ENCODE measurements at regions not wholly inside any gene's neighbourhood (a gene's known extent, or its start where the extent isn't known, plus 50 kb on each side); places are given as distances from the start of the nearest gene placed in this dataset.

DNA sequence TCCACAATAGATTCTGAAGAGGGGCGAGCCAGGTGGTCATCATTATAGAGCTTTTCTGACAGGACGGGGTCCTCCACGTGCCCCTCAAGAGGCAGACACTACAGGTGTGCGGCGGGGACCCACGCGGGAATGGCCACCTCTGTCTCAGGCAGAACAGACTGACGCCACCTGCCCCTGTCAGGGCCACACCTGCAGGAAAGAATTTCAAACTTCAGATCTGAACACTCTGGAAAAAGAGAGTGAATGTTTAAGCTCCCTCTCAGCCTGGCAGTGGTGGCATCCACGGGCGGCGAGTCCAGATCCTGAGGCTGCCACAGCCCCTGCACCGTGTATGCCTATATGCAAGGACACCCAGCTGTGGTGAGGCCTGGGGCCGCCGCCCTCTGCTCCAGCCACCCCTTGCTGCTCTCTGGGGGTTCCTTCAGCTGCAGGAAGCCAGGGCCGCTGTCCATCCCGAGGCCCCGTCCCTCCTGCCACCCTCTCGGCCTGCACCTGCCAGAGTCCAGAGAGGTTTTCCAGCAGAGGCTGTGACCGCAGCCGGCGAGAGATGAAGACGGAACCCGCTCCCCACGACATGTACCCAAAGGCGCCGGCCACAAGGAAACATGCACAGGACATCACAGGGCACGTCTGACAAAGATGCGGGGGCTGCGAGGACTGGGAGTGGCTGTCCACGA lies 234.9 kb downstream of the ERMARD start:
- no peak overlapping the region for H3K4me3 ChIP-seq (ENCODE audit: control insufficient read depth in 1 of 7, extremely low read depth in 1 of 7, insufficient read depth in 4 of 7, low read depth in 2 of 7, low read length in 6 of 7)
- H3K27ac ChIP-seq (ENCODE audit: insufficient read depth in 1 of 2, low read depth in 1 of 2, low read length in 2 of 2, poor library complexity in 1 of 2, severe bottlenecking in 2 of 2), result no peak overlapping the region
- POLR2A ChIA-PET, result no interaction called here
- no peaks in the 10 kb centered on the region for H3K36me3 ChIP-seq (ENCODE audit: control insufficient read depth in 4 of 4, insufficient read depth in 4 of 4, low read length in 3 of 4)
- no peak for DNase-seq
- CTCF ChIA-PET, result interaction anchor here (1.2 kb wide), 1 partner anchor 14 kb away, joined by 3 read pairs; no protein-coding TSS in a partner anchor
- no peaks in the 10 kb centered on the region for H3K9me3 ChIP-seq (ENCODE audit: control extremely low read depth in 1 of 5, control insufficient read depth in 4 of 5, insufficient read depth in 2 of 5, low read depth in 1 of 5, low read length in 4 of 5)
- H3K4me1 ChIP-seq (ENCODE audit: control extremely low read depth in 1 of 4, control insufficient read depth in 4 of 4, insufficient read depth in 4 of 4, low read length in 3 of 4), result peaks cover 7 to 36% (median 29%) of the 10 kb centered on the region in 4 experiments
- no peaks in the 10 kb centered on the region for H3K27me3 ChIP-seq (replicated peaks in 2 of 5; ENCODE audit: control insufficient read depth in 4 of 5, insufficient read depth in 5 of 5, low read length in 4 of 5)
- WGBS (ENCODE audit: insufficient coverage), result 91% methylated on average over 21 of the region's 30 CpGs

DNA sequence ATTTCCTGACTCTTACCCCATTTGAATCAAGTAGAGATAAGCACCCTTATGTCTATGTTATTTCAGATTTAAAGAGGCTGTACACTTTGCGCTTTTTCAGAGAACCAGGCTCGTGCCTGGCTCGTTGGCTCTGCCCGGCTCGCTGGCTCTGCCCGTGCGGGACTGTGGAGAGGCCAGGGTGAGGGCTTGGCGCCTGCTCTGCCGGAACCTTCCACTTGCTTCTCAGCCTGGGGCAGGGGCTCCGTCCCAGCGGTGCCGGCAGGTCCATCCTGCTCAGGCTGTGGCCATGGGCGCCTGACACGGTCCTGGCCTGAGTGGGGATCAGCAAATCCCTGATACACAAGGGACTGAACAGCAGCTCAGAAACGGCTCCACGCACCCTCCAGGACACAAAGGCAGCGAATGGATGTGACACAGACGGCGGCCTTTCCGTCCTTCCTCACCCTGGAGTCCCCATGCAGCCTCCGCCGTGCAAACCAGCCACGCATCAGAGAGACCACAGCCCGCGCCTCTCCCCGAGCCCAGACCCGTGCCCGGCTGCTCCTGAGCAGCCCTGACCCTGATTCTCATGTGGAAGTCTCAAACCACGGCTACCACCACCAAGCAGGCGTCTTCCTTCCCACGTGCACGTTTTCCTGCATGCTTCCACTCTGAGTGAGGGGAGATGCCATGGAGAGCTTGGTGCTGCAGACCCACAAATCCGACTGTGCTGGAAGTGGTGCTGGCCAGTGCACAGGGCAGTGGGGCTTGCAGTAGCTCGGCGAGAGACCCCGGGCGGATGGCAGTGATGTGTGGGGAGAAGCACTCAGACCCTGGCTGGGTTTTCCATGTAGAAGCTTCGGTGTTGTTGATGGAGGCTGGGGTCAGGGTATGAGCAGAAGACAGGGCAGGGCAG lies 233.9 kb downstream of the ERMARD start:
- no peaks in the 10 kb centered on the region for H3K9me3 ChIP-seq (ENCODE audit: control extremely low read depth in 1 of 5, control insufficient read depth in 4 of 5, insufficient read depth in 2 of 5, low read depth in 1 of 5, low read length in 4 of 5)
- peaks cover 0 to 2% (median 0%) of the 10 kb centered on the region in 5 experiments for H3K27me3 ChIP-seq (replicated peaks in 2 of 5; ENCODE audit: control insufficient read depth in 4 of 5, insufficient read depth in 5 of 5, low read length in 4 of 5)
- peaks cover 7 to 26% (median 21%) of the 10 kb centered on the region in 4 experiments for H3K4me1 ChIP-seq (ENCODE audit: control extremely low read depth in 1 of 4, control insufficient read depth in 4 of 4, insufficient read depth in 4 of 4, low read length in 3 of 4)
- no peak overlapping the region for H3K27ac ChIP-seq (ENCODE audit: insufficient read depth in 1 of 2, low read depth in 1 of 2, low read length in 2 of 2, poor library complexity in 1 of 2, severe bottlenecking in 2 of 2)
- CTCF ChIA-PET, result interaction anchor here (1.2 kb wide), 1 partner anchor 13 kb away, joined by 3 read pairs; no protein-coding TSS in a partner anchor
- DNase-seq, result no peak
- POLR2A ChIA-PET, result interaction anchor here (0.6 kb wide), 1 partner anchor 40 kb away, joined by 3 read pairs; no protein-coding TSS in a partner anchor
- no peak overlapping the region for H3K4me3 ChIP-seq (ENCODE audit: control insufficient read depth in 1 of 7, extremely low read depth in 1 of 7, insufficient read depth in 4 of 7, low read depth in 2 of 7, low read length in 6 of 7)
- no peaks in the 10 kb centered on the region for H3K36me3 ChIP-seq (ENCODE audit: control insufficient read depth in 4 of 4, insufficient read depth in 4 of 4, low read length in 3 of 4)
- WGBS (ENCODE audit: insufficient coverage), result 87% methylated on average over 31 of the region's 38 CpGs

DNA sequence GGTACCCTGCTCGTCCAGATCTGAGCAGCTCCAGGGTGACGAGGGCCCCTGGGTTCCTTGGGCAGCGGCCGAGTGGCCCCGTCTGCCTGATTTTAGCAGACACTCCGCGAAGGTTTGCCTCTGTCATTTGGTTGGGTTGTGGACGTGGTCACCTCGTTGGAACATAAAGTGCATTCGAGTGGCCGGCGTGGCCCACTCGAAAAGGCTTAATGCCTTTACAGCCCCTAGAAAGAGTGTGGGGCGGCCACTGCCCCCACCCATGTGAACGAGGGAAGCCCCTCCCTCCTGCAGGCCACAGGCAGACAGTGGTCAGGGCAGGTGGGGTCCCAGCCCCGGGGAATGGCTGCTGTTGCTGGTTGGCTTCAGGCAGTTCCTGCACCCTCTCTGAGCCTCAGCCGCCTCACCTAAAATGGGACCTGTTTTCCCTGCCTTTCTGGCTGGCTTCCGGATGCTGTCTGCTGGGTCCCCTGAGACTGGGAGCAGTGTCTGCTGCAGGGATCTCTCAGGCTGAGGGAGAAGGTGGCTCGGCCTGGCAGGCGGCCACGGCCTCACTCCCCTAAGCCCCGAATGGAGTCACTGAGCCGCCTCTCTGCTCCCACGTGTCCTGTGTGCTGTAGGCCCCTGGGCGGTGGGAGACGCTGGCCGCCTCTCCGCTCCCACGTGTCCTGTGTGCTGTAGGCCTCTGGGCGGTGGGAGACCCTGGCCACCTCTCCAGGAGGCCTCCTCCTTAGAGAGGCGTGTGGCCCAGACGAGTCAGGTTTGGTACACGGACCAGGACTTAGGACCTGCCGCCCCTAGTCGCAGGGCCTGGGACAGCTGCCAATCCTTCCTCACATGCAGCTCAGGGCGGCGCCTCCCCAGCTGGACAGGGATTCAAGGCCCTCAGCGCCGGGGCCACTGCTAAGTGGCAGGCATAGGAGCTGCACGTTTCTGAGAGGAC lies 233.0 kb downstream of the ERMARD start:
- H3K9me3 ChIP-seq (ENCODE audit: control extremely low read depth in 1 of 5, control insufficient read depth in 4 of 5, insufficient read depth in 2 of 5, low read depth in 1 of 5, low read length in 4 of 5), result no peaks in the 10 kb centered on the region
- ChIA-PET CTCF (interaction anchor here (0.7 kb wide), 1 partner anchor 14 kb away, joined by 3 read pairs; no protein-coding TSS in a partner anchor), POLR2A (interaction anchor here (0.6 kb wide), 1 partner anchor 39 kb away, joined by 3 read pairs; no protein-coding TSS in a partner anchor)
- H3K36me3 ChIP-seq (ENCODE audit: control insufficient read depth in 4 of 4, insufficient read depth in 4 of 4, low read length in 3 of 4), result no peaks in the 10 kb centered on the region
- WGBS (ENCODE audit: insufficient coverage), result 87% methylated on average over 37 of the region's 40 CpGs
- DNase-seq, result no peak
- H3K4me1 ChIP-seq (ENCODE audit: control extremely low read depth in 1 of 4, control insufficient read depth in 4 of 4, insufficient read depth in 4 of 4, low read length in 3 of 4), result peaks cover 2 to 17% (median 12%) of the 10 kb centered on the region in 4 experiments
- H3K4me3 ChIP-seq (ENCODE audit: control insufficient read depth in 1 of 7, extremely low read depth in 1 of 7, insufficient read depth in 4 of 7, low read depth in 2 of 7, low read length in 6 of 7), result no peak overlapping the region
- no peak overlapping the region for H3K27ac ChIP-seq (ENCODE audit: insufficient read depth in 1 of 2, low read depth in 1 of 2, low read length in 2 of 2, poor library complexity in 1 of 2, severe bottlenecking in 2 of 2)
- H3K27me3 ChIP-seq (replicated peaks in 2 of 5; ENCODE audit: control insufficient read depth in 4 of 5, insufficient read depth in 5 of 5, low read length in 4 of 5), result peaks cover 0 to 2% (median 0%) of the 10 kb centered on the region in 5 experiments

DNA sequence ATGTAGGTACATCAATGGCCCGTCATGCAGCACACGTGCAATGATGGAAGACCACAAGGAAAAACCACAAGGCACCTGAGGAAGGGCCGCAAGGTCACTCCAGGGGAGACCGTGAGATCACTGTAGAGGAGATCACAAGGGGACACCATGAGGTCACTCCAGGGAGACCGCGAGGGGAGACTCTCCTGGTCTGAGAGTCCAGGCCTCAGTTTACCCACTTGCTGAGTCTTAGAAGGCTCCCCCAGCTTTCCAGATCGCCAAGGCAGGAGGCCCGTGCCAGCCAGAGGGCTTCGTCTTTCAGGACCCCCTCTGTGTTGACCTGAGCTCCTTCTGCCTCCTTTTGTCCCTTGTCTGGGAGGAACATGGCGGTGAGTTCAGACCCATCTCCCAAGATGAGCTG lies 232.2 kb downstream of the ERMARD start:
- ChIA-PET CTCF (interaction anchor here (0.7 to 1.2 kb wide), 2 partner anchors 15 to 33 kb away, joined by 3 read pairs; no protein-coding TSS in a partner anchor), POLR2A (no interaction called here)
- H3K4me1 ChIP-seq (ENCODE audit: control extremely low read depth in 1 of 4, control insufficient read depth in 4 of 4, insufficient read depth in 4 of 4, low read length in 3 of 4), result peaks cover 0 to 9% (median 6%) of the 10 kb centered on the region in 4 experiments
- 78% methylated on average over 9 of the region's 10 CpGs for WGBS (ENCODE audit: insufficient coverage)
- H3K27ac ChIP-seq (ENCODE audit: insufficient read depth in 1 of 2, low read depth in 1 of 2, low read length in 2 of 2, poor library complexity in 1 of 2, severe bottlenecking in 2 of 2), result no peak overlapping the region
- H3K4me3 ChIP-seq (ENCODE audit: control insufficient read depth in 1 of 7, extremely low read depth in 1 of 7, insufficient read depth in 4 of 7, low read depth in 2 of 7, low read length in 6 of 7), result no peak overlapping the region
- no peaks in the 10 kb centered on the region for H3K9me3 ChIP-seq (ENCODE audit: control extremely low read depth in 1 of 5, control insufficient read depth in 4 of 5, insufficient read depth in 2 of 5, low read depth in 1 of 5, low read length in 4 of 5)
- H3K27me3 ChIP-seq (replicated peaks in 2 of 5; ENCODE audit: control insufficient read depth in 4 of 5, insufficient read depth in 5 of 5, low read length in 4 of 5), result peaks cover 0 to 2% (median 0%) of the 10 kb centered on the region in 5 experiments
- no peak for DNase-seq
- no peaks in the 10 kb centered on the region for H3K36me3 ChIP-seq (ENCODE audit: control insufficient read depth in 4 of 4, insufficient read depth in 4 of 4, low read length in 3 of 4)

DNA sequence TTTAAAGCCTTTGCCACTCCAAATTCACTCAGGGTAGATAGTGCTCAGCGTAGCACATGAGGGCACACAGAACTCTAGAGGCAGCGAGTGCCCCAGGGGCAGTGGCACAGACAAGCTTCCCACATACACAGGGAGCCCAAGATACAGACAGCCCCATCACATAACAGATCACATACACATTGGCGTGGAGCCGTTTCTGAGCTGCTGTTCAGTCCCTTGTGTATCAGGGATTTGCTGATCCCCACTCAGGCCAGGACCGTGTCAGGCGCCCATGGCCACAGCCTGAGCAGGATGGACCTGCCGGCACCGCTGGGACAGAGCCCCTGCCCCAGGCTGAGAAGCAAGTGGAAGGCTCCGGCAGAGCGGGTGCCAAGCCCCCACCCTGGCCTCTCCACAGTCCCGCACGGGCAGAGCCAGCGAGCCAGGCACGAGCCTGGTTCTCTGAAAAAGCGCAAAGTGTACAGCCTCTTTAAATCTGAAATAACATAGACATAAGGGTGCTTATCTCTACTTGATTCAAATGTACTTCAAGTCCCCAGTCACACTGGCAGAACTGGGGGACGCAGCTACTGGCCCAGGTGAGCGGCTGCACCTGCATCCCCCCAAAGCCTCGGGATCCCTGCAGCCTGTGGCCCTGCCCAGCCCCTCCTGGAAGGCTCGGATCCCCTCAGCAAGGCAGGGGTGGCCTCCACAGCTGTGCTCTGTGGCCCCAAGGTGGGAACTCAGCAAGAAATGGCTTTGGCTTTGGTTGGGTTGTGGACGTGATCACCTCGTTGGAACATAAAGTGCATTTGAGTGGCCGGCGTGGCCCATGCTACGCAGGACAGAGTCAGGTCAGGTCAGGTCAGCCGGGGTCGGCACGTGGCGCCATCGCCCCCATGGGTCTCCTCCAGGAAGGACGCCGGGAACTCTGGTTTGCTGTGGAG lies 231.3 kb downstream of the ERMARD start:
- WGBS (ENCODE audit: insufficient coverage), result 98% methylated on average over 16 of the region's 31 CpGs
- ChIA-PET POLR2A (no interaction called here), CTCF (interaction anchor here (1.2 kb wide), 1 partner anchor 32 kb away, joined by 3 read pairs; no protein-coding TSS in a partner anchor)
- Histone ChIP-seq H3K27me3 (replicated peaks in 2 of 5; ENCODE audit: control insufficient read depth in 4 of 5, insufficient read depth in 5 of 5, low read length in 4 of 5) (peaks cover 0 to 2% (median 0%) of the 10 kb centered on the region in 5 experiments), H3K4me1 (ENCODE audit: control extremely low read depth in 1 of 4, control insufficient read depth in 4 of 4, insufficient read depth in 4 of 4, low read length in 3 of 4) (peaks cover 0 to 9% (median 6%) of the 10 kb centered on the region in 4 experiments), H3K36me3 (ENCODE audit: control insufficient read depth in 4 of 4, insufficient read depth in 4 of 4, low read length in 3 of 4) (no peaks in the 10 kb centered on the region), H3K9me3 (ENCODE audit: control extremely low read depth in 1 of 5, control insufficient read depth in 4 of 5, insufficient read depth in 2 of 5, low read depth in 1 of 5, low read length in 4 of 5) (no peaks in the 10 kb centered on the region), H3K4me3 (ENCODE audit: control insufficient read depth in 1 of 7, extremely low read depth in 1 of 7, insufficient read depth in 4 of 7, low read depth in 2 of 7, low read length in 6 of 7) (no peak overlapping the region), H3K27ac (ENCODE audit: insufficient read depth in 1 of 2, low read depth in 1 of 2, low read length in 2 of 2, poor library complexity in 1 of 2, severe bottlenecking in 2 of 2) (no peak overlapping the region)
- no peak for DNase-seq

DNA sequence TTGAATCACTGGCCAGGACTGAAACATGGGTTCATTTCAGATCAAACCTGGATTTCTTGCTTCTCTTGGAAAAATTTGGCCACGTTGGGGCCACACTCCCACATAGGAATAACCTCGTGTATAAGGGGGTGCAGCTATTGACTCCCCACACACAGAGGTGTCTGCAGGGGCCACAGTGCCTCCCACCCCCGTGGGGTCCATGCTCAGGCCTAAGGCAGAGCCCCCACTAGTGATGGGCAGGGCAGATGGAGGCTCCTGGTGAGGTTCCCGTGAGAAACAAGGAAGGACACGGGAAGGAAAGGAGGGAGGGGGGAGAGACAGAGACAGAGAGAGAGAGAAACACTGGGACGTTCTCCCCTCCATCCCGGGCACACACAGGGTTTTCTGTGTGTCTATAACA lies 230.5 kb downstream of the ERMARD start:
- Histone ChIP-seq H3K36me3 (ENCODE audit: control insufficient read depth in 4 of 4, insufficient read depth in 4 of 4, low read length in 3 of 4) (no peaks in the 10 kb centered on the region), H3K27ac (ENCODE audit: insufficient read depth in 1 of 2, low read depth in 1 of 2, low read length in 2 of 2, poor library complexity in 1 of 2, severe bottlenecking in 2 of 2) (no peak overlapping the region), H3K27me3 (replicated peaks in 2 of 5; ENCODE audit: control insufficient read depth in 4 of 5, insufficient read depth in 5 of 5, low read length in 4 of 5) (peaks cover 0 to 2% (median 0%) of the 10 kb centered on the region in 5 experiments), H3K4me3 (ENCODE audit: control insufficient read depth in 1 of 7, extremely low read depth in 1 of 7, insufficient read depth in 4 of 7, low read depth in 2 of 7, low read length in 6 of 7) (no peak overlapping the region), H3K4me1 (ENCODE audit: control extremely low read depth in 1 of 4, control insufficient read depth in 4 of 4, insufficient read depth in 4 of 4, low read length in 3 of 4) (peaks cover 0 to 9% (median 6%) of the 10 kb centered on the region in 4 experiments), H3K9me3 (ENCODE audit: control extremely low read depth in 1 of 5, control insufficient read depth in 4 of 5, insufficient read depth in 2 of 5, low read depth in 1 of 5, low read length in 4 of 5) (no peaks in the 10 kb centered on the region)
- CTCF ChIA-PET, result no interaction called here
- WGBS (ENCODE audit: insufficient coverage), result 98% methylated on average over 5 of the region's 7 CpGs
- POLR2A ChIA-PET, result no interaction called here
- no peak for DNase-seq
